Keratinocyte (primary cell): ENCODE measurements at regions not wholly inside any gene's neighbourhood (a gene's known extent, or its start where the extent isn't known, plus 50 kb on each side); places are given as distances from the start of the nearest gene placed in this dataset.

Experiments used
- DNase-seq: peaks from one replicate; pipeline ENCODE4 v3.0.0-alpha.2; 2011; ENCODE audit warnings: low read depth, missing footprints, low spot score
- FAIRE-seq: peaks from 2 replicates; lab custom pipeline; 2011; peaks lifted over from hg19 to GRCh38; lab: Jason Lieb, UNC
- H2AFZ ChIP-seq: 2 replicates; pipeline ENCODE4 v1.6.0; 2012; ENCODE audit warnings: low read length, control low read depth, inconsistent platforms; ENCODE audit not compliant: control insufficient read depth
- H3K27ac ChIP-seq: 2 replicates; pipeline ENCODE4 v1.5.1; 2011; ENCODE audit warnings: low read length; ENCODE audit not compliant: control insufficient read depth, insufficient read depth
- H3K27me3 ChIP-seq: 3 replicates; pipeline ENCODE4 v1.6.0; 2011; ENCODE audit warnings: low read length; ENCODE audit not compliant: control insufficient read depth, insufficient read depth; ENCODE audit errors: extremely low read depth
- H3K36me3 ChIP-seq, 2 experiments: 2 replicates in 1 of 2; 3 replicates in 1 of 2; pipeline ENCODE4 v1.5.1; 2011; ENCODE audit warnings: low read length in 2 of 2, mild to moderate bottlenecking in 1 of 2; ENCODE audit not compliant: control insufficient read depth in 2 of 2, insufficient read depth in 2 of 2; ENCODE audit errors: extremely low read depth in 1 of 2
- H3K4me1 ChIP-seq: 3 replicates; pipeline ENCODE4 v1.5.1; 2011; ENCODE audit warnings: low read length; ENCODE audit not compliant: control insufficient read depth, insufficient read depth; ENCODE audit errors: extremely low read depth
- H3K4me2 ChIP-seq: 3 replicates; pipeline ENCODE4 v1.6.0; 2011; ENCODE audit warnings: low read depth, low read length; ENCODE audit not compliant: control insufficient read depth, insufficient read depth; ENCODE audit errors: extremely low read depth
- H3K4me3 ChIP-seq, 3 experiments: fragments of 200-600 bp in 1 of 3; sonication (generic) in 1 of 3; 2 replicates in 2 of 3; 3 replicates in 1 of 3; pipeline ENCODE4 v1.5.1; 2011 to 2016; ENCODE audit warnings: low read length in 3 of 3, mild to moderate bottlenecking in 3 of 3, control low read depth in 2 of 3, inconsistent platforms in 1 of 3, low read depth in 1 of 3, mixed read lengths in 1 of 3, mixed run types in 1 of 3, moderate library complexity in 1 of 3; ENCODE audit not compliant: control insufficient read depth in 2 of 3, insufficient read depth in 2 of 3; ENCODE audit errors: extremely low read depth in 1 of 3
- H3K79me2 ChIP-seq: 2 replicates; pipeline ENCODE4 v1.6.0; 2012; ENCODE audit warnings: low read length; ENCODE audit not compliant: control insufficient read depth, insufficient read depth
- H3K9ac ChIP-seq: 3 replicates; pipeline ENCODE4 v1.6.0; 2011; ENCODE audit warnings: low read length; ENCODE audit not compliant: control insufficient read depth, insufficient read depth; ENCODE audit errors: extremely low read depth
- H3K9me1 ChIP-seq: 3 replicates; pipeline ENCODE4 v1.6.0; 2011; ENCODE audit warnings: low read length; ENCODE audit not compliant: control insufficient read depth, insufficient read depth; ENCODE audit errors: extremely low read depth
- H3K9me3 ChIP-seq: 2 replicates; pipeline ENCODE4 v1.5.1; 2012; ENCODE audit warnings: low read depth, low read length; ENCODE audit not compliant: control insufficient read depth
- H4K20me1 ChIP-seq: 3 replicates; pipeline ENCODE4 v1.6.0; 2011; ENCODE audit warnings: low read length; ENCODE audit not compliant: control insufficient read depth, insufficient read depth; ENCODE audit errors: extremely low read depth
- CTCF ChIP-seq, 3 experiments: IDR thresholded peaks in 1 of 3; conservative IDR thresholded peaks in 1 of 3; optimal IDR thresholded peaks in 1 of 3; 2 replicates in 2 of 3; 3 replicates in 1 of 3; pipeline versions ENCODE3 to v1.5.1; 2011; ENCODE audit warnings: low read length in 3 of 3, mild to moderate bottlenecking in 3 of 3, moderate library complexity in 2 of 3, control low read depth in 1 of 3, inconsistent platforms in 1 of 3; ENCODE audit not compliant: insufficient read depth in 2 of 3; ENCODE audit errors: extremely low read depth in 1 of 3
- EZH2 ChIP-seq: IDR thresholded peaks from one replicate; pipeline ENCODE4 v1.6.1; 2012; ENCODE audit warnings: inconsistent platforms, mild to moderate bottlenecking, low read length, moderate library complexity
- dilution Hi-C: fragments of 300-500 bp; cut with MboI; formaldehyde crosslinking; loops from one replicate; pipeline ENCODE4 v1.7.0; 2020; ENCODE audit warnings: low sequenced_read_pairs; ENCODE audit not compliant: extremely low pct_ligation_motif_present

DNA sequence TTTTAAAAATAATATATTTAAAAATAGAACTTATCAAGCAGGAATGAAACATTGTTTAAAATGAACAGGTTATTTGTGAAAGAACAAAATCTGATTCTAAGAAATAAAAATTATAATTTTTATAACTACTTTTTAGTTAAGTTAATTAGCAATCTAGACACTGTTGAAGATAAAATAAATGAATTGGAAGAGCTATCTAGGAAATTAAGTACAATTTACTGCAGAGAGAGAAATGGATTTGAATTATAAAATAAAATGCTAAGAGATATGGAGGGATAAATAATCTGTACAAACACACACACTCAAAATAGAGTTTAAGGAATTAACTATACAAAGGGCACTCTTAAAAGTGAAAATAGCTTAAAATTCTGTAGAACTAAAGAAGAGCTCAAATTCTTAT lies 1123.1 kb downstream of the PLA2G4A start:
- H3K9me1 ChIP-seq, result no peaks in the 10 kb centered on the region
- no peaks in the 10 kb centered on the region for H3K79me2 ChIP-seq
- FAIRE-seq (no peak), DNase-seq (no peak)
- no peaks in the 10 kb centered on the region for H3K36me3 ChIP-seq
- no peak overlapping the region for H3K27ac ChIP-seq
- H3K4me1 ChIP-seq, result no peaks in the 10 kb centered on the region
- no peak overlapping the region for H3K4me2 ChIP-seq
- dilution Hi-C loops, result no loop called here
- no peak overlapping the region for H2AFZ ChIP-seq
- no peak overlapping the region for H3K4me3 ChIP-seq
- H3K27me3 ChIP-seq, result no peaks in the 10 kb centered on the region
- H3K9me3 ChIP-seq, result no peaks in the 10 kb centered on the region
- TF ChIP-seq CTCF (optimal IDR thresholded peaks at IDR 0.05 in 1 of 3, IDR thresholded peaks at IDR 0.05 in 1 of 3, conservative IDR thresholded peaks at IDR 0.05 in 1 of 3; ENCODE audit: extremely low read depth in 1 of 3, insufficient read depth in 2 of 3, low read length in 3 of 3) (no peak), EZH2 (no peak)
- no peak overlapping the region for H3K9ac ChIP-seq
- no peaks in the 10 kb centered on the region for H4K20me1 ChIP-seq

DNA sequence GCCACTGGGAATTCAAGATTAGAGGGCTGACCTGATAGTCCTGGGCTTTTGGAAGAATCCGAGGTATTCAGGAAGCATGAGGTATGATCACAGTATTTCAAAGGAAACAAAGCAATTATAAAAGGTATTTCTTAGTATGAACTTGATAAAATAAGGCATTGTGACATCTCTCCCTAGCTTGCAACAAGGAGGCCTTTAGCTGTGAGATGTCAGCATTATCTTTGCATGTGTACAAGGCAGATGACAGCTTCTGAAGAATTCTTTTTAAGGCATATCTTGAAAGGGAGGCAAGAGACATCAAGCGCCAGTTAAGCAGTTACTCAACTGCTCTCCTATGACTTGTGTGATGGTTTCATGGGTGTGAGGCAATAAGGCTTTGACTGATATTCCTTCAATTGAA lies 1123.7 kb downstream of the PLA2G4A start:
- H2AFZ ChIP-seq, result no peak overlapping the region
- FAIRE-seq, result no peak
- no peaks in the 10 kb centered on the region for H3K9me1 ChIP-seq
- no peak overlapping the region for H3K27ac ChIP-seq
- no peaks in the 10 kb centered on the region for H3K4me1 ChIP-seq
- TF ChIP-seq CTCF (optimal IDR thresholded peaks at IDR 0.05 in 1 of 3, IDR thresholded peaks at IDR 0.05 in 1 of 3, conservative IDR thresholded peaks at IDR 0.05 in 1 of 3; ENCODE audit: extremely low read depth in 1 of 3, insufficient read depth in 2 of 3, low read length in 3 of 3) (no peak), EZH2 (no peak)
- no peak overlapping the region for H3K9ac ChIP-seq
- no peak overlapping the region for H3K4me3 ChIP-seq
- H3K4me2 ChIP-seq, result no peak overlapping the region
- no peaks in the 10 kb centered on the region for H3K79me2 ChIP-seq
- no peaks in the 10 kb centered on the region for H4K20me1 ChIP-seq
- no peaks in the 10 kb centered on the region for H3K27me3 ChIP-seq
- no peak for DNase-seq
- H3K36me3 ChIP-seq, result no peaks in the 10 kb centered on the region
- H3K9me3 ChIP-seq, result no peaks in the 10 kb centered on the region
- dilution Hi-C loops, result no loop called here
